NOMO-1 treated with DMSO at 0.1 percent for 48 hours (cell line): ENCODE measurements at regions not wholly inside any gene's neighbourhood (a gene's known extent, or its start where the extent isn't known, plus 50 kb on each side); places are given as distances from the start of the nearest gene placed in this dataset.

Source experiments
- DNase-seq: peaks from one replicate; lab custom pipeline; 2025; ENCODE audit not compliant: unreplicated experiment; lab: John Stamatoyannopoulos, UW

DNA sequence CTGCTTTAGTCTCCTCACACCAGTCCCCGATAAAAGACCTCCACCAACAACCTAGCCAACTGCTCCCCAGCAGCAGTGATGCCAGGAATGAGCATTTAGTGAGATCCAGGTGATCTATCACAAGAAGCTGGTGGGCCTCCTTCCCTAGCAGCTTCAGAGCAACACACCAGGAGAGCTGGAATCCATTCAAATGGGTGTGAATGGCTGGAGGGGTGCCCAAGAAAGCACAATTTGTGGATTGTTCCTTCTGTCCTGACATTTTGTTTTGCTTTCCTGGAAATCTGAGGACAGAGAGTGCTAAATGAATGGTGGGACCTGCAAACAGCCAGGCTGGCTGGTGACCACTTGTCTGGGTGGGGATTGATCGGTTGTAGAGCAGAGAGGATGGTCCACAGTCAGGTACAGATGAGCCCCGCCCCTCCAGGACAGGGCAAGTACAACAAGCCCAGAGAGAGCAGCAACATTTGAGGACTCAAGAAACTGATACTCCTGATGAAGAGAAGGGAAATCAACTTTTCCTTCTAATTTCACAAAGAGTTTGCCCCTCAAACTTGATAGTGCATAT is 316.8 kb downstream of the VPS13C start:
- DNase-seq, result no peak

DNA sequence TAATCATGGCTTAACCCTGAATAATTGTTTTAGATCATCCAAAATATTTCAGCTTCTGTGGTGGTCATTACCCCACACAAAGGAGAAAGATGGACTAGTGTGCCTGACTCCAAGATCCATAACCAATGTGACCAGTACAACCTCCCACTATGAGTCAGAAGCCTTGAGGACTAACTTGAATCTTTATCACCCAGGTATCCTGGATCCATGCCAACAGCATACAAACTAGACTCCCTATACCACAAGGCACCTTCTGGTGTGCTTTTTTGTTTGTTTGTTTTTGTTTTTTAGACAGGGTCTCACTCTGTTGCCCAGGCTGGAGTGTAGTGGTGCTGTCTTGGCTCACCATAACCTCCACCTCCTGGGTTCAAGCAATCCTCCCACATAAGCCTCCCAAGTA is 317.7 kb downstream of the VPS13C start:
- DNase-seq, result no peak

DNA sequence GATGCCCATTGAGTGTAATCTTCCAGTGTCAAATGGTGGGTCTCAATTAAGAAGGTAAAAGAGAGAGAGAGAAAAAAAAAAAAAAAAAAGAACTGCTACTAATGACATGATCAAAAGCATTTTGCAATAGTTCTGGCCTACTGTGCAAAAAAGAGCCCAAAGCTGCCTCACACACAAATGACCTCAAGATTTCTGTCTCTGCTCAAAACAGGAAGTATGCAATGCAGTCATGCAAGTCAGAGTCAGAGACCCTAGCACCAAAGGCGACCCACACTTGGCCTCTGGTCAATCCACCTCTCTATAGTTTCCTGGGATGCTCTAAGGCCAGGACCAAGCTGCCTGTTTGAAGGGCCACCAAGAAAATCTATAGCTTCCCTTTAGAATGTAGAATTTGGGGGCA is 323.5 kb downstream of the VPS13C start:
- DNase-seq, result peak; percentile 7

DNA sequence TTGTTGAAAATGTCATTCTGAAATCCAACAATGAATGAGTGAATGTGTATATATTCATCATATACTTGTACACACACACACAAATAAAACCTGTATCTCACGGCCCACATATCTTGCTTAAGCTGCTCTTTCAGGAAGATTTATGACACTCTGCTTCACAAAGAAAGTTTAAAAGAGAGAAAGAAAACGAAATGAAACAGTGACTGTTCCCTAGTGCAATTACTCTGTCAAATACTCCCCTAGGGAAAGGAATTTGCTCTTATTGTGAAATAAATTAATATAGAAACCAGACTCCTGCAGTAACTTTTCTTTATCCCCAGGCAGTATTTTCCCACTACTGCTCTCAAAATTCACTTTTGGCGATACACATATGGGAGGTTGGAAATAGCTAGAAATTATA is 329.1 kb downstream of the VPS13C start:
- no peak for DNase-seq

DNA sequence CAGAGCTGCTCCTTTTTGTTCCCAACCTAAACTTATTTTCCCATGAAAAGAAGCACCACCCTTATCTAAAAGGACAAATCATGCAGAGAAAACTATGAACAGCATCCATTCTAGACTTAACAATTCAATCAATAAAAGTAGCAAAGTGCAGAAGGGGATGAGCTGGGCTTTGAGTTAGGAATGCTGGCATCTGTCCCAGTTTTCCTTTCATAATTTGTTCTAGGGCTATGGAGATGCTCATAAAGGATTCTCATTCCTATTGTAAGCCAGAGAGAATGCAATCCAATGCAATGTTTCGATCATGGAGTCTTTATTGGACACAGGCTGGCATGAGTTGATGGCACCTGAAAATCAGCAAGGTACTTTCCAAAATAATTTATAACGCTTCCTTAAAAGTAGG is 330.6 kb downstream of the VPS13C start:
- DNase-seq, result no peak

DNA sequence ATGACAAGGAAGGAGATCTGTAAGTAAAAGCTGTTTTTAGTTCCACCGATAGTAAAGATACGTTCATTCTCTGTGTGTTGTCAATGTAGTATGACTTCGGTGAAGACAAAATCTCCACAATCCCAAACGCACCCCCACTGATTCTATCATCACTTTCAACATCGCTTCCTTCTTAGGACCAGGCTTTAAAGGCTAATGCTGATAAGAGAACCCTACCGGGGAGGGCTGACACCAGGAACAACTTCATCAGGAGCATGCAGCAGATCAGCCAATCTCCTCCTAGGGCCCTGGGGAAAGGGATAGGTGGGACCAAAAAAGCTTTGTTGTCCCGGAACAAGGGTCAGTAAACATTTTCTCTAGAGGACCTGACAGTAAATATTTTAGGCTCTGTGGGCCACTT is 334.1 kb downstream of the VPS13C start:
- DNase-seq, result no peak

DNA sequence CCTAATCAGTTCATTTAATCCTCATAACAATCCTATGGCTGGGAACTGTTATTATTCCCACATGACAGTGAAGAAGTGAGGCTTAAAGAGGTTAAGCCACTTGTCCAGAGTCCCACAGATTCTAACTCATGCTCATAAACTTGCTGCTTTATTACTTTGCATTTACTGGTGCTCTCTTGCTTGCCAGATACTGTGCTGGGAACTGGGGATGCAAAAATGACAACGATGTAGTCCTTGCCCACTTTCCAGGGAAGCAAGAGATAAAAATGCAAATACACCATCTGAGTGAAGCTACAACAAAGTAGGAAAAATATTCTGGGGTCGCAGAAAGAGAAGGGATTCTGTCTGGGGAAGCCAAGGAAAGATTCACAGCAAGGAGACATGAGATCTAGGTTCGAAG is 335.0 kb downstream of the VPS13C start:
- no peak for DNase-seq

DNA sequence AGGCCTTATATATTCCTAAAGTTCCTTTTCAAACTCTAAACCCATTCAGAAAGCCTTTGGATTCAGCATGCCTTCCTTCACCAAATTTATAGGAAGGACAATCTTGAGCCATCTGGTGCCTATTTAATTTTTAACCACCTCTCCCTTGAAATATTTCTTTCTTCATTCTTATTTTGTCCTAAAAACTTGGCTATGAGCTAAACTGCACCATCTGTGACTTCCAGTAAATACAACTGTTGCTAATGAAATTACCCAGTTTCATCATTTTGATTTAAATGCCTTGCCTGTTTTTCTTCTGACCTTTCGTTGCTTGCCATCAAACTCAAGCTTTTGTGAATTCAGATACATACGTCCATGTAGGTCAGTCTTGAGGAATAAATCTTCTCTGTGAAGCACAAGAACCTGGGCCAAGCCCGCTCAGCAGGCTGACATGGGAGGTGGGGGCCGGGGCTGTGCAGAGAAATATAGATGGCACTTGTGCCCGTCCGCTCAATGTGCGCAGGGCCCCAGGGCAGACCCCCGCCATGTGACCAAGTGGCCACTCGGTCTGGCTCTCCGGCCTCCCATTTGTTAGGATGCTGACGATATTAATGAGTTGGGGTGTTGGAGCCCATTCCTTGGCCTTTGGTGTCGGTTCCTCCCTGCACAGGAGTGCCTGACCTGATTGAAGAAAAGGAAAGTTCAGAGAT is 335.9 kb downstream of the VPS13C start:
- no peak for DNase-seq

DNA sequence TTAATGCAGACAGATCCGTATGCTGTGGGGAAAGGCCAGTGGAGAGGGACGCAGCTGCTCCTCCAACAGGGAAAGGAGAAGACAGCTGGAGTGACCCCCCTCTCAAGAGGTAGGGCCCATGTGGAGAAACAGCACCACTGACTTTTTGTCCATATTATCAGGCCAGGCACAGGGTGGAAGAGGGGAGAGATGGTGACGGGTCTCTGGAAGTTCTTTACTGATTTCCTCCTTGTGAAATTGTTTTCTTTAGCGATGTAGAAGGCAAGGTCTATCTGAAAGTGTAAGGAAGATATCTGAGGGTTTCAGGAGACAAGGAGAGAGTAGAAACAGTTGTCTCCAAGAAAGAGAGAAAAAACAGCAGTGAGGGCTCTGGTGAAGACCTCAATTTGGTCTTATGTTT is 338.8 kb downstream of the VPS13C start:
- DNase-seq, result no peak

DNA sequence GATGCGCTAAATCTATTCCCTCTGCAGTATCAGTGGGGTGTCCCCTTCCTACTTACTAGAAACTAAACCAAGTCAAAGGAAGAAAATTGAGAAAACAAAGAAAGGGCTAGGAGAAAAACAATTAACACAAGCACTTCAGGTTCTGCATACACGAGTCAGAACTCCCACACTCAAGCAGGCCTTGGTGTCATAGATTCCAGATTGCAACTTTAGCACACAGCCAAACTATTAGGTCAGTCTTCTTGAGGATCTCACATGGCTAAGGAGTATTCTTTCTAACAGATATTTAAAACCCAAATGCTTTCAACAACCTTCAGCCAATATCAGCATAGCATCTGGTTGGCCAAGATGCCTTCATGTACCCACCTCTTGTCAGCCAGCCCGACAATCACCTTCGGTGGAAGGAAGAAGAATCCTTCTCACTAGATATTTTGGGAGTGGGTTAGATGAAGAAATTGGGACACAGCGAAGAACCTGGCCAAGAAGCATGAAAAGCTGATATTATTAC is 340.0 kb downstream of the VPS13C start:
- DNase-seq, result no peak

DNA sequence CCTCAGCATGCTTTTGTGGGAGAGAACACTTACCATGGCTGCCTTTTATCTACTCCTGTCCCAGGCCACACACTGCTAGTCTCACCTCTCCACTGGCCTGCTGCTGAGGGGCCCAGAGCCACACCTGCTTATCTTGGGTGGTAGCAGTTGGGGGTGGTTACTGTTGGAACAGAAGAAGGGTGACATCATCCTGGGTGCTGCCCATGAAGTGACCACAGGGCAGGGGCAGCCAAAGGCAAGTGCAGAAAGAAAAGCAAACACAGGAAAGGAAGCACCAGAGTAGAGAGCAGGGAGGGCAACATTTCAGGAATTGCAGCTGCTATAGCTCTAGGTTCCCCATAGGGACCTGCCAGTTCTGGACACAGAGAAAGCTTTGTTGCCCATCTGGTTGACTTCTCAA is 345.2 kb downstream of the VPS13C start:
- DNase-seq, result no peak

DNA sequence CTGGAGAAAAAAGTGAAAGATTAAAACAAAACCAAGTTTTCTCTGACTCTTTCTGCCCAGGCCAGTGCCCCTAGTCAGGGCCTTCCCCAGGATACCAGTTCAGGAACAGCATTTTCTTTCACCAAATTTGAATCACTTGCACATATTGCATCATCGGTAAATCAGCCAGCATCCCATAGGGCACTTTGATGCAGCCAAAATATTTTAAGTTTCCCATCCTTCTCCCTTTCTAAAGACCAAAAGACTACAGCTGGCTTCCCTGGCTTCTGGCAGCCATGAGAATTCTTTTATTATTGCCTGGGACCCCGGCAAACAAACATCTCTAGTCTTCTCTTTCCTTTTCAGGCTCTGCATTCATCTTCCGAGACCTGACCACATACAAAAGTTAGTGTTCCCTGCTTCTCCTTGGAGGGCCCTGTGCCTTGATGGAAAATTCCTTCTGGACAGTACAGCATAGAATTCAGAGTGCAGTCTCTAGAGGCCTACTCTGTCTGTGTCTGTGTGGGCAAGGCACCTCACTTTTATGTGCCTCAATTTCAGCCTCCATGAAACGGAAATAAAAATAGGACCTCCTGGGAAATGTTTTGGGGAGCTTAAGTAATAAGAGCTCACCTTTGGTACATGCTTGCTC is 348.0 kb downstream of the VPS13C start:
- no peak for DNase-seq

DNA sequence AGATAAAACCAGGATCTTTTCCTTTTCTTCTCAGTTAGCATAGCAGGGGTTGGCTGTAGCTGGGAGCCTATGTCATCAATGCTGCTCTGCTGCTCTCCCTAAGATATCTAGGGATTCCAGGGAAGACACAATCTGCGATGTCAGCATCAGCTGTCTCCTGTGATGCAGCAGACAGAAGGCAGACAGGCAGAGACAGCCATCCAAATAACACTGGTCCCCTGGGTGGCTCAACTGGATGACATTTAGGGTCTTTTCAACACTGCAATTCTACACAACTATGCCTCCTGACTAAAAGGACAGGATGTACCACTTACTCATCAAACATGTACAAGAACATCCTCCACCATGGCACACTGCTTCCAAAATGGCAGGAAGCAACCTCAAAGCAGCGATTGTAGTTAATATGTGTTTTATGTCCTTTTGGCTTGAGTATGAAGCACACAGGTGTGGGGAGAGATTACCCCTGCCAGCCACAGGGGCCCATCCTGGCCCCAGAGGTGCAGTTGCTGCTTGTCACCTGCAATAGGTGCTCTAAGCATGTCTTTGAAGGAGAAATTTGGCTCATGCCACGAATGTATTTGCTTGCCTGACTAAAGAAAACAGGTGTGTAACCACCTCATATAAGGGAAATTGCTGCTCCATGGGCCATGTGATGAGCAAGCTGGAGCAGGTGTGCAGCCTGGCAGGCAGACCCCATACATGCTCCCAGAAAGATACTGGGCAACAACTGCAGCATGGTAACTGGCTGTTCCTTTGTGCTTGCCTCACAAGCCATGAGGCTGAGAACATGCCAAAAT is 357.8 kb downstream of the VPS13C start:
- no peak for DNase-seq

DNA sequence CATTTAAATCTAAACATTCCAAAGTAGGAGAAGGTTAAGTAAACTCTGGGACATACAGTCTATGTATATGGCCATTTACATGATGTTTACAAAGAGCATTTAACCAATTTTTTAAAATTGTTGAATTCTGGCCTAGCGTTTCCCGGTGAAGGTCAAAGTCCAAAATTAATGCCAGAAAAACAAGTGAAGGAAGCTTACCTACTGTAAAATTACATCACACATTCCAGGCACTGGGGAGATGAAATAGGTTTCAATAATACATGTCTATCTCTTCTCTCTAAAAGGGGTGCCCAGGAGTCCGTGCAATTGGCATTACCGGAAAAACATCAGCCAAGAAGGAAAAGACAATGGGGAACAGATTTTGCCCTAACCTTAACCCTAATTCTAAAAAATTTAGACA is 358.8 kb downstream of the VPS13C start:
- DNase-seq, result no peak

DNA sequence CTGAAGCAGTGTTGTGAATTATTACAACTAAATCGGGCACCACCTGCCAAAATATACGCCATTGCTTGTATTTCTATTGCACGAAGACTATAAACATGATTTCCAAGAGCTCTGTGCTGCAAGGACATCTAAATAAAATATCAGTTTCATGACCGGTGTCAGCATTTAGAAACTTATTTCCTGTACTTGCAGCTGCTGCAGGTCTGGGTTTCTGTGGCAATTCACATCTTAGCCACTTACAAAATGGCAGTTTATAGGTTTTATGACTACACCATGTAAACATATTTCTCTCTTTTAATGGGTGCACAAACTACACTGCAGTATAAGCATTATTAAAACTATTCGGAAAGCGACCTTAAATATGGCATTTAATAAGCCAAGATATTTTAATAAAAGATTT is 359.4 kb downstream of the VPS13C start:
- no peak for DNase-seq

DNA sequence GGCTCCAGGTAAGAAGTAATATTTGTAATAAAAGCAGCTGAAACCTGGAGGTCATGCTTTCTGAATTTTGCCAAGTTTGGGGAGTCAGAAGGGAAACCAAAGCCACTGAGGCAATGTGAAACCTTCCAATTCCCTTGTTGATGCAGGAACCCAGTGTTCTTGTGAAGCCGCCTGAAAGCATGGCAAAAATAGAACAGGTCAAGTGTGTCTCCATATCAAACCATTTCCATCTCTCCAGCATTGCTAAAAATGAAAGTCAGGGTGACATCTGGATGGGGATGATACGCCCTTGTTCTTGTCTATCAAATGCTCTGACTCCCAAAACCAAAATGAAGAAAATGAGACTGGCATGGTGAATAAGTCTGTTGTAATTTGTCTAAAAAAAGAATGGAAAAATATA is 362.5 kb downstream of the VPS13C start:
- no peak for DNase-seq

DNA sequence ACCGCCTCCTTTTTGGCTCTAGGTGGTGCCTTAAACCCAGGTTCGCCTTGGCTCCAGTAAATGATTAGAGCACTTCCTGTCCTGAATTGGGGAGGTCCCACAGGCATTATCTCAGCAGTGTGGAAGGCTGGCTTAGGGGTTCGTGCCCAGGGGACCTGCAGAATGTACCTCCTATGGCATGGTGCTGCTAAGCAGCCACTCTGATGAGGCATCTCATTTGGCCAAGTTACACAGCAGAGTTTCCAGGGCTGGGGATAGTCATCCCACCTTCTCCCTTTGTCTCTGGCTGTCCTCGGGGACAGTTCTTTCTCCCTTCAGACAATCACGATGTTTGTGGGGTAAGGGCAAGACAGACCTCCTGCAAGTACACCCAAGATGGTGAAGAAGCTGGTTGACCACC is 371.2 kb downstream of the VPS13C start:
- DNase-seq, result no peak

DNA sequence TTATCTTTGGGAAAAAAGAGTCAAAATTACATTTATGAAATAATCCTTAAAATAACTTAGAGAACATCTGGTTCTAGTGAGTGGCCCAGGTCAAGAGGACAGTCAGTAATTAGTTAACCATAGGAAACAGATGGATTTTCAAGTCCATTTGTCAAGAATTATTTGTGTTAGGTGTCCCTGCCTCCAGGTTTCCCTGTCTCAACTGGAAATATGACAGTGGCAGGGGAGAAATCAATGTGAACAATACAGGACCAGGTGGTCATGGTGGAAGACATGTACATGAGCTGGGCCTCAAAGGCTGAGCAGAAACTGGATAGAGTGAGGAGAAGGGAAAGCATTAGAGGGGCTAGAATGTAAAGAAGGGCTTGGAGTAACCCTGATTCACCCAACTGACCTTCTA is 372.6 kb downstream of the VPS13C start:
- no peak for DNase-seq

DNA sequence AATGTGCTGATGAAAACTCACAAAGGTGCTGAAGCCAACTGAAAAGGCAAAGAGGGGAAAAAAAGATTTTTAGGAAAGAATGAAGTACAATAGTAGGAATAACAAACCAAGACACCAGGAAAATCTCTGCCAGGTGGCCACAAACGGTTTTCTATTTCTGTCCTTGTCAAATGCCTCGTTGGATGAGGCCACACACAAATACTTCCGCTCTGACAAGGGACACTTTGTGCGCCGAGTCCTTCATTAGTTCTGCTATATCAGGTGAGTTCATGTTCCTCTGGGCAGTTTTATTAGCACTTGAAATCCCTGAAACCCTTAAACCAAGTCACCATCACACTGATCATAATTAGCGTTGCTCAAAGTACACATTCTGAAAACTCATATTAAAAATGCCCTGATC is 373.1 kb downstream of the VPS13C start:
- no peak for DNase-seq

DNA sequence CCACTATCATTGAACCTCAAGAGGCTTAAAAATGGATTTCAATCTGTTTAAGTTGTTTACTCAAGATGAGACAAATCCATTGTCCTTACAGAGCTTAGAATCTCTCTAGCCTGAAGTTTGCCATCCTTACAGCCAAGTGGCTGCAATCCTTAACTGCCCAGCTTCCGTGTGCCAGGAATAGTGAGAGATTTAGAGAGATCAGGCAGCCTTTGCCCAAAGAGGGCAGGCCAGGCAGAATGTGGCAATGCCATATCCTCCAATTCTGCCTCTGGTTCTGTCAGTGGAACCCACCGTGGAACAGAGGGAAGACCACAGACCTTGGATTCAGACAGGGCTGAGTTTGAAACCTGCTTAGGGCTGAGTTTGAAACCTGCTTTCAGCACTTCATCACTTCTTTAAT is 374.3 kb downstream of the VPS13C start:
- no peak for DNase-seq

DNA sequence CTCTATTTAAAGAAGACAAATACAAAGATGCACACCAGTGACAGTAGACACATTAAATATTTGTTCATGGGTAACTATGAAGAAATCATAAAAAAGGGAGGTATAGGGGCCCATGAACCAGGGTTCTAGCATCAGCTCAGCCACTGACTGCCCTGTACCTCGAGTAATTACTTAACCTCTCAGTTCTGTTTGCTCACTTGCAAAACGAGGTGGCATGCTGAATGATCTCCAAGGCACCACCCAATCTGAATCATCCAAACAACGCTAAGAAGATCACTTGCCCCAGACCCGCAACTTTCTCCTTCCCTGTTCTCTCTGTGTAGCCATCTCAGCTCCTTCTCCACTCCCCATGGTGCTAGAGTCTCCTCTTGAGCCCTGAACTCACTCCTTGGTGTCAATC is 374.7 kb downstream of the VPS13C start:
- DNase-seq, result no peak
